ENCODE measurements at regions not wholly inside any gene's neighbourhood (a gene's known extent, or its start where the extent isn't known, plus 50 kb on each side); places are given as distances from the start of the nearest gene placed in this dataset.

DNA sequence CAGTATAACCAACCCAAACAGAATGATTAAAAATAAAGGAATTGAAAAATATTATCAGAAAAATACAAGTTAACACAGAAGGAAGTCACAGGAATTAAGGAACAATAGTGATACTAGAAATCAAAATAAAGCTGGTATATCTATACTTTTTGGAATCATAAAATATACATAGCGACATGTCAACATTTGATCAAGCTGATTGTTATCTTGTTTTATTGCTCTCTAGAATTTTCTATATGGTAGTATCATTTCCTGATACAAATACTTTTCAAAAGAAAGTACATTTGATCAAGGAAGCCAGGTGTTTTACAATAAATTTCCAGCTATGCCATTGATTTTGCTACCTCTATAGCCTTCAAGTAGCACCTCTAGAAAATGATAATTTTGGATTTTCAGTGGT is 489.5 kb upstream of the PKN2 start:
- TF ChIP-seq, protein P1, sequence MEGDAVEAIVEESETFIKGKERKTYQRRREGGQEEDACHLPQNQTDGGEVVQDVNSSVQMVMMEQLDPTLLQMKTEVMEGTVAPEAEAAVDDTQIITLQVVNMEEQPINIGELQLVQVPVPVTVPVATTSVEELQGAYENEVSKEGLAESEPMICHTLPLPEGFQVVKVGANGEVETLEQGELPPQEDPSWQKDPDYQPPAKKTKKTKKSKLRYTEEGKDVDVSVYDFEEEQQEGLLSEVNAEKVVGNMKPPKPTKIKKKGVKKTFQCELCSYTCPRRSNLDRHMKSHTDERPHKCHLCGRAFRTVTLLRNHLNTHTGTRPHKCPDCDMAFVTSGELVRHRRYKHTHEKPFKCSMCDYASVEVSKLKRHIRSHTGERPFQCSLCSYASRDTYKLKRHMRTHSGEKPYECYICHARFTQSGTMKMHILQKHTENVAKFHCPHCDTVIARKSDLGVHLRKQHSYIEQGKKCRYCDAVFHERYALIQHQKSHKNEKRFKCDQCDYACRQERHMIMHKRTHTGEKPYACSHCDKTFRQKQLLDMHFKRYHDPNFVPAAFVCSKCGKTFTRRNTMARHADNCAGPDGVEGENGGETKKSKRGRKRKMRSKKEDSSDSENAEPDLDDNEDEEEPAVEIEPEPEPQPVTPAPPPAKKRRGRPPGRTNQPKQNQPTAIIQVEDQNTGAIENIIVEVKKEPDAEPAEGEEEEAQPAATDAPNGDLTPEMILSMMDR (IDR thresholded peaks at IDR 0.05; ENCODE audit: insufficient read depth, low read length, poor library complexity, severe bottlenecking) = no peak
- no peak overlapping the region for H3K4me3 ChIP-seq (ENCODE audit: low read depth, low read length)
- no peak for DNase-seq (ENCODE audit: low read depth)
- no peaks in the 10 kb centered on the region for H3K27me3 ChIP-seq (ENCODE audit: control insufficient read depth, insufficient read depth, low read length)
- H3K36me3 ChIP-seq (ENCODE audit: control insufficient read depth, insufficient read depth, low read length) = no peaks in the 10 kb centered on the region

- TF ChIP-seq, protein P1 (IDR thresholded peaks at IDR 0.05; ENCODE audit: insufficient read depth, low read length, poor library complexity, severe bottlenecking) = no peak
- Histone ChIP-seq H3K27me3 (ENCODE audit: control insufficient read depth, insufficient read depth, low read length) (no peaks in the 10 kb centered on the region), H3K36me3 (ENCODE audit: control insufficient read depth, insufficient read depth, low read length) (no peaks in the 10 kb centered on the region), H3K4me3 (ENCODE audit: low read depth, low read length) (no peak overlapping the region)
- no peak for DNase-seq (ENCODE audit: low read depth)
These were observed 483.5 kb upstream of the PKN2 start for GRCh38 chr1:88200545-88200944.

- TF ChIP-seq, protein P1 (IDR thresholded peaks at IDR 0.05; ENCODE audit: insufficient read depth, low read length, poor library complexity, severe bottlenecking) = no peak
- Histone ChIP-seq H3K4me3 (ENCODE audit: low read depth, low read length) (no peak overlapping the region), H3K36me3 (ENCODE audit: control insufficient read depth, insufficient read depth, low read length) (no peaks in the 10 kb centered on the region), H3K27me3 (ENCODE audit: control insufficient read depth, insufficient read depth, low read length) (no peaks in the 10 kb centered on the region)
- no peak for DNase-seq (ENCODE audit: low read depth)
These were observed 480.0 kb upstream of the PKN2 start for GRCh38 chr1:88204111-88204510.

DNA sequence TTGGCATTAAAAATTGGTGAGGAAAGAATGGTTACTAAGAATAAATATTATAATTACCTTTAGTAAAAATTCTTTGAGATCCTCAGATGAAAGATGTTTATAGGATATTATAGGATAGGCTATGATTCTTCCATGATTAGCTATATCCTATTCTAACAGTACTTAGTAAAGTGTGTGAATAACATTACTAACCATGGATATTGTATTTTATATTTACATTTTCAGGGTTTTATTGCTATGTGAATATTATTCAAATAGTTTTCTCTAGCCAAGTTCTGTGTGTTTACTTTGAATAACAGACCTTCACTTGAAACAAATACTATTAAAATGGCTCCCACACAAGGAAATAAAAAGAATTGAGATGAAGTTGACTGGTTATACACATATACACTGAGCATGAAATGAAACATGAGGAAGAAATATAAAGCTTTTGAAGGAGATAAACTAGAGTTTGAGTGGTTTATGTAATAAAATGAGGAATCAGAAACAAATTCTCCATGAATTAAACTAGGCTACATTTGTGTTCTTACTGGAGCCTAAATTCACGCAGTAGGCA is 479.4 kb upstream of the PKN2 start:
- DNase-seq (ENCODE audit: low read depth) = no peak
- TF ChIP-seq, protein P1 (IDR thresholded peaks at IDR 0.05; ENCODE audit: insufficient read depth, low read length, poor library complexity, severe bottlenecking) = no peak
- no peaks in the 10 kb centered on the region for H3K36me3 ChIP-seq (ENCODE audit: control insufficient read depth, insufficient read depth, low read length)
- H3K4me3 ChIP-seq (ENCODE audit: low read depth, low read length) = no peak overlapping the region
- no peaks in the 10 kb centered on the region for H3K27me3 ChIP-seq (ENCODE audit: control insufficient read depth, insufficient read depth, low read length)

DNA sequence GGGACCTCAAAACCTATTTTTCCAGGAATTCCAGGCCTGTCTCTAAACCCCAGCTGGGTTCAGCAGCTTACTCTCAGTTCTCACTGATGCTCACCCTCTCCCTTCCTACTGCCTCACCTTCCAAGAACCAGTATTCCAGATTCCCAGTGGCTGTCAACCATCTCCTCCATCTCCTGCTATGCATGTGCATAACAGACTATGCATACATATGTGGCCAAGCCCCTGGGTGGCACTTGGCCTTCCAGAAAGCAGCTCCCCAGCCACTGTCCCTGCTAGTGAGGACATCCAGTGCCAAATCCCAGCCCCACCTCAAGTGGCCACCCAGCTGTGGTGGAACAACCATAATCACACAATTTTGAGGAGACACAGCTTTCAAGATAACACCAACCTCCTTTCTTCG is 475.7 kb upstream of the PKN2 start:
- TF ChIP-seq, protein P1 (IDR thresholded peaks at IDR 0.05; ENCODE audit: insufficient read depth, low read length, poor library complexity, severe bottlenecking) = no peak
- Histone ChIP-seq H3K36me3 (ENCODE audit: control insufficient read depth, insufficient read depth, low read length) (no peaks in the 10 kb centered on the region), H3K27me3 (ENCODE audit: control insufficient read depth, insufficient read depth, low read length) (no peaks in the 10 kb centered on the region), H3K4me3 (ENCODE audit: low read depth, low read length) (no peak overlapping the region)
- no peak for DNase-seq (ENCODE audit: low read depth)

- DNase-seq (ENCODE audit: low read depth) = no peak
- TF ChIP-seq, protein P1 (IDR thresholded peaks at IDR 0.05; ENCODE audit: insufficient read depth, low read length, poor library complexity, severe bottlenecking) = no peak
- H3K4me3 ChIP-seq (ENCODE audit: low read depth, low read length) = no peak overlapping the region
- H3K36me3 ChIP-seq (ENCODE audit: control insufficient read depth, insufficient read depth, low read length) = no peaks in the 10 kb centered on the region
- no peaks in the 10 kb centered on the region for H3K27me3 ChIP-seq (ENCODE audit: control insufficient read depth, insufficient read depth, low read length)
These were observed 473.8 kb upstream of the PKN2 start for GRCh38 chr1:88210103-88210787.
